Lower lobe of right lung (tissue), 2 donors: ENCODE measurements at regions not wholly inside any gene's neighbourhood (a gene's known extent, or its start where the extent isn't known, plus 50 kb on each side); places are given as distances from the start of the nearest gene placed in this dataset.
"Not testable (repeated sequence)": the region's sequence is repeated elsewhere in the genome, so short reads cannot be mapped to it uniquely, and the experiment has no call there.

Source experiments
- ATAC-seq, 2 donors: fragments of 200-7000 bp; cut with Tn5 transposase; one replicate each; pipeline ENCODE4 v1.9.1; 2020 to 2022; ENCODE audit warnings: mild to moderate bottlenecking in 2 of 2, moderate library complexity in 2 of 2
- DNase-seq: peaks from one replicate; pipeline ENCODE4 v3.0.0-alpha.2; 2020
- H3K27ac ChIP-seq: fragments of 200-600 bp; one replicate; pipeline ENCODE4 v1.8.0; 2022
- H3K27me3 ChIP-seq: fragments of 200-600 bp; one replicate; pipeline ENCODE4 v1.8.0; 2022; ENCODE audit warnings: low read depth
- H3K36me3 ChIP-seq: fragments of 200-600 bp; one replicate; pipeline ENCODE4 v1.8.0; 2022; ENCODE audit warnings: mild to moderate bottlenecking
- H3K4me1 ChIP-seq: fragments of 200-600 bp; one replicate; pipeline ENCODE4 v1.8.0; 2022
- H3K4me3 ChIP-seq: fragments of 200-600 bp; one replicate; pipeline ENCODE4 v1.8.0; 2022; ENCODE audit warnings: mild to moderate bottlenecking
- H3K9me3 ChIP-seq: fragments of 200-600 bp; one replicate; pipeline ENCODE4 v1.8.0; 2022
- intact Hi-C: fragments of 100-400 bp; cut with DNase I; formaldehyde crosslinking; loops from one replicate; pipeline ENCODE4 v1.11.0; 2022
- TF ChIP-seq, protein P1 (sequence below): fragments of 200-600 bp; IDR thresholded peaks from one replicate; pipeline ENCODE4 v1.8.0; 2022; ENCODE audit warnings: antibody characterized with exemption, mild to moderate bottlenecking
- donor health status: DM: no; HTN: yes; CAD: no; lungs with severe emphysema.

GRCh38 chr11:21646351-21646750 lies 546.5 kb upstream of the ANO5 start:
- H3K27ac ChIP-seq = no peak overlapping the region
- no peaks in the 10 kb centered on the region for H3K4me1 ChIP-seq
- H3K36me3 ChIP-seq = no peaks in the 10 kb centered on the region
- TF ChIP-seq, protein P1, sequence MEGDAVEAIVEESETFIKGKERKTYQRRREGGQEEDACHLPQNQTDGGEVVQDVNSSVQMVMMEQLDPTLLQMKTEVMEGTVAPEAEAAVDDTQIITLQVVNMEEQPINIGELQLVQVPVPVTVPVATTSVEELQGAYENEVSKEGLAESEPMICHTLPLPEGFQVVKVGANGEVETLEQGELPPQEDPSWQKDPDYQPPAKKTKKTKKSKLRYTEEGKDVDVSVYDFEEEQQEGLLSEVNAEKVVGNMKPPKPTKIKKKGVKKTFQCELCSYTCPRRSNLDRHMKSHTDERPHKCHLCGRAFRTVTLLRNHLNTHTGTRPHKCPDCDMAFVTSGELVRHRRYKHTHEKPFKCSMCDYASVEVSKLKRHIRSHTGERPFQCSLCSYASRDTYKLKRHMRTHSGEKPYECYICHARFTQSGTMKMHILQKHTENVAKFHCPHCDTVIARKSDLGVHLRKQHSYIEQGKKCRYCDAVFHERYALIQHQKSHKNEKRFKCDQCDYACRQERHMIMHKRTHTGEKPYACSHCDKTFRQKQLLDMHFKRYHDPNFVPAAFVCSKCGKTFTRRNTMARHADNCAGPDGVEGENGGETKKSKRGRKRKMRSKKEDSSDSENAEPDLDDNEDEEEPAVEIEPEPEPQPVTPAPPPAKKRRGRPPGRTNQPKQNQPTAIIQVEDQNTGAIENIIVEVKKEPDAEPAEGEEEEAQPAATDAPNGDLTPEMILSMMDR = no peak
- H3K27me3 ChIP-seq = no peaks in the 10 kb centered on the region
- no peak for DNase-seq
- H3K4me3 ChIP-seq = no peak overlapping the region
- ATAC-seq = no peak
- no peaks in the 10 kb centered on the region for H3K9me3 ChIP-seq
- intact Hi-C loops = no loop called here

DNA sequence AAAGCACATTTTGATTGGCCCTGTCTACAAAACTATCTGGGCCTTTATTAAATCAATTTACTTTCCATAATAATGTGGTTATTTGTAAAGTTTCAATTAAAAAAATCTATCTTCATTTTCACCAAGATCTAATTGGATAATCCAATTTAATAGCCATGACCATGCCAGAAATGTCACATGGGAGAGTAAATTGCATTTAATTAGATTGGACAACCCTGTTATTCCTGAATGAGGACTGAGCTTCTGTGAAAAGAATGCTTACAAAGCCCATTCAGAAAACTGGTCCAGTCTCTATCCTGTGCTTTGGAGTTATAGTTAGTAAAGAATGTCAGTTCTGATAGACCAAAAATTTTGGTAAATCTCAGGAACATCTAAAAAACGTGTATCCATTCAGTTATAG lies 541.9 kb upstream of the ANO5 start:
- TF ChIP-seq, protein P1 = no peak
- Histone ChIP-seq H3K9me3 (no peaks in the 10 kb centered on the region), H3K27me3 (no peaks in the 10 kb centered on the region), H3K4me1 (no peaks in the 10 kb centered on the region), H3K27ac (no peak overlapping the region), H3K36me3 (no peaks in the 10 kb centered on the region), H3K4me3 (no peak overlapping the region)
- no peak for DNase-seq
- intact Hi-C loops = no loop called here
- ATAC-seq = no peak

GRCh38 chr11:21653951-21654421 lies 538.9 kb upstream of the ANO5 start:
- no peaks in the 10 kb centered on the region for H3K27me3 ChIP-seq
- ATAC-seq (no peak), DNase-seq (no peak)
- no peak overlapping the region for H3K4me3 ChIP-seq
- H3K9me3 ChIP-seq = no peaks in the 10 kb centered on the region
- no peak overlapping the region for H3K27ac ChIP-seq
- intact Hi-C loops = no loop called here
- TF ChIP-seq, protein P1 = no peak
- no peaks in the 10 kb centered on the region for H3K36me3 ChIP-seq
- H3K4me1 ChIP-seq = no peaks in the 10 kb centered on the region

GRCh38 chr11:21656065-21656464 lies 536.8 kb upstream of the ANO5 start:
- intact Hi-C loops = no loop called here
- ATAC-seq (no peak), DNase-seq (no peak)
- H3K9me3 ChIP-seq = no peaks in the 10 kb centered on the region
- no peaks in the 10 kb centered on the region for H3K4me1 ChIP-seq
- no peaks in the 10 kb centered on the region for H3K36me3 ChIP-seq
- no peaks in the 10 kb centered on the region for H3K27me3 ChIP-seq
- no peak overlapping the region for H3K27ac ChIP-seq
- no peak overlapping the region for H3K4me3 ChIP-seq
- TF ChIP-seq, protein P1 = no peak

- TF ChIP-seq, protein P1 = no peak
- H3K27ac ChIP-seq = no peak overlapping the region
- no peak overlapping the region for H3K4me3 ChIP-seq
- intact Hi-C loops = no loop called here
- H3K9me3 ChIP-seq = no peaks in the 10 kb centered on the region
- H3K4me1 ChIP-seq = no peaks in the 10 kb centered on the region
- no peak for DNase-seq
- ATAC-seq = no peak
- no peaks in the 10 kb centered on the region for H3K36me3 ChIP-seq
- no peaks in the 10 kb centered on the region for H3K27me3 ChIP-seq
Observed at GRCh38 chr11:21658654-21659193, 534.2 kb upstream of the ANO5 start.

- H3K9me3 ChIP-seq, DNase-seq, ATAC-seq, H3K36me3 ChIP-seq, intact Hi-C loops, H3K4me3 ChIP-seq, H3K27me3 ChIP-seq, H3K27ac ChIP-seq, H3K4me1 ChIP-seq: not testable (repeated sequence)
Observed at GRCh38 chr11:21659377-21659776, 533.5 kb upstream of the ANO5 start.
